ENCODE measurements at regions not wholly inside any gene's neighbourhood (a gene's known extent, or its start where the extent isn't known, plus 50 kb on each side); places are given as distances from the start of the nearest gene placed in this dataset.

DNA sequence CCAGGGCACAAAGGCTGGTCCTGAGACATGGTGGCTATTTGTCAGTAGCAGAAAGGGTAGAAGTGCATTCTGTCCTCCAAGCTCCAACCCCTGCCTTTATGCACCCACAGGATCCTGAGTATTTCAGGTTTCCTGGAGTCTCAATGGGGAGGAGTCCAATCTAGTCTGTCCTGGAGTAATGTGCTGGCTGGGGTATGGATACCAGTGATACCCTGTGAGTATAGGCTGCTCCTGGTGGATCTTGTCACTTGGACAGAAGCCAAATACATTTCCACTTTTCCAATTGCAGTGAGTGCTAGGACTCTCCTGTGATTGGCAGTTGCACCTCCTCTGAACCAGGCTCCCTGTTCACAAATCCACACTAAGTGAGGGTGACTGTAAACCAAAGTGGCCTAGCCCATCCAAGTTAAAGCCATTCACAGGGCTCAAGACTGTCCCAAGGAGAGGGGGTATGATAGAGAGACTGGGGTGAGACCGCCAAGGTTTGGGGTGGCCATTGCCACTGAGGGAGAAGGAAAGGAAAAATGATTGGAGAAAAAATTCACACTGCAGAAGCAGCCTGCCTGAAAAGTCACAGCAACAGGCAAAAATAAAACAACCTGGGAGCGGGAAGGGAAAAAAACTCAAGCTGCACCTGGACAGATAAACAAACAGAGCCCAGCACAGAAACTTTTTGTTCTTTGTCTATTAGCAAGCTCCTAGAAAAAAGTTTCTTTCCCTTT, 163.4 kb upstream of the ETV3 start:
- TF ChIP-seq, protein P1, sequence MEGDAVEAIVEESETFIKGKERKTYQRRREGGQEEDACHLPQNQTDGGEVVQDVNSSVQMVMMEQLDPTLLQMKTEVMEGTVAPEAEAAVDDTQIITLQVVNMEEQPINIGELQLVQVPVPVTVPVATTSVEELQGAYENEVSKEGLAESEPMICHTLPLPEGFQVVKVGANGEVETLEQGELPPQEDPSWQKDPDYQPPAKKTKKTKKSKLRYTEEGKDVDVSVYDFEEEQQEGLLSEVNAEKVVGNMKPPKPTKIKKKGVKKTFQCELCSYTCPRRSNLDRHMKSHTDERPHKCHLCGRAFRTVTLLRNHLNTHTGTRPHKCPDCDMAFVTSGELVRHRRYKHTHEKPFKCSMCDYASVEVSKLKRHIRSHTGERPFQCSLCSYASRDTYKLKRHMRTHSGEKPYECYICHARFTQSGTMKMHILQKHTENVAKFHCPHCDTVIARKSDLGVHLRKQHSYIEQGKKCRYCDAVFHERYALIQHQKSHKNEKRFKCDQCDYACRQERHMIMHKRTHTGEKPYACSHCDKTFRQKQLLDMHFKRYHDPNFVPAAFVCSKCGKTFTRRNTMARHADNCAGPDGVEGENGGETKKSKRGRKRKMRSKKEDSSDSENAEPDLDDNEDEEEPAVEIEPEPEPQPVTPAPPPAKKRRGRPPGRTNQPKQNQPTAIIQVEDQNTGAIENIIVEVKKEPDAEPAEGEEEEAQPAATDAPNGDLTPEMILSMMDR (IDR thresholded peaks at IDR 0.05), result no peak
- TF ChIP-seq POLR2AphosphoS5 (IDR thresholded peaks at IDR 0.05), result no peak
- TF ChIP-seq POLR2A (IDR thresholded peaks at IDR 0.05), result no peak

All from breast epithelium (tissue), 3 donors.